Nephron (organoid): ENCODE measurements at regions not wholly inside any gene's neighbourhood (a gene's known extent, or its start where the extent isn't known, plus 50 kb on each side); places are given as distances from the start of the nearest gene placed in this dataset.

ENCODE experiments used
- H3K27ac Mint-ChIP-seq, 3 experiments: 2 replicates each; pipeline ENCODE4 v1.8.0; 2020; ENCODE audit warnings: mixed read lengths in 3 of 3, mild to moderate bottlenecking in 2 of 3, moderate library complexity in 1 of 3
- H3K27me3 Mint-ChIP-seq: 2 replicates; pipeline ENCODE4 v1.8.0; 2021; ENCODE audit warnings: low read depth, mild to moderate bottlenecking, moderate library complexity, mixed read lengths
- H3K36me3 Mint-ChIP-seq: 2 replicates; pipeline ENCODE4 v1.8.0; 2020; ENCODE audit warnings: low read depth, mixed read lengths
- H3K4me1 Mint-ChIP-seq: 2 replicates; pipeline ENCODE4 v1.8.0; 2020; ENCODE audit warnings: mixed read lengths
- H3K4me3 Mint-ChIP-seq, 3 experiments: 2 replicates each; pipeline ENCODE4 v1.8.0; 2020; ENCODE audit warnings: mild to moderate bottlenecking in 3 of 3, mixed read lengths in 3 of 3, moderate library complexity in 2 of 3
- H3K9me3 Mint-ChIP-seq: 2 replicates; pipeline ENCODE4 v1.8.0; 2020; ENCODE audit warnings: mixed read lengths
- CTCF ChIP-seq, 3 experiments: fragments of 200-600 bp; sonication (generic); IDR thresholded peaks; one replicate each; pipeline ENCODE4 v1.5.0; 2021; ENCODE audit warnings: antibody characterized with exemption in 3 of 3; ENCODE audit not compliant: unreplicated experiment in 3 of 3

- Mint-ChIP-seq H3K36me3 (no peaks in the 10 kb centered on the region), H3K27ac (no peak overlapping the region), H3K27me3 (peaks cover 4% of the 10 kb centered on the region), H3K4me1 (peaks cover 11% of the 10 kb centered on the region), H3K4me3 (no peak overlapping the region), H3K9me3 (peaks cover 20% of the 10 kb centered on the region)
- TF ChIP-seq CTCF (IDR thresholded peaks at IDR 0.05; ENCODE audit: unreplicated experiment in 3 of 3) = no peak
Measured at GRCh38 chr10:60654813-60655464, 123.3 kb upstream of the CDK1 start.

- Mint-ChIP-seq H3K36me3 (no peaks in the 10 kb centered on the region), H3K9me3 (peaks cover 8% of the 10 kb centered on the region), H3K4me1 (peaks cover 14% of the 10 kb centered on the region), H3K4me3 (no peak overlapping the region), H3K27me3 (peaks cover 4% of the 10 kb centered on the region), H3K27ac (no peak overlapping the region)
- no peak for TF ChIP-seq CTCF (IDR thresholded peaks at IDR 0.05; ENCODE audit: unreplicated experiment in 3 of 3)
Measured at GRCh38 chr10:60652628-60653027, 125.7 kb upstream of the CDK1 start.

GRCh38 chr10:60650378-60650800 lies 127.9 kb upstream of the CDK1 start:
- H3K36me3 Mint-ChIP-seq = no peaks in the 10 kb centered on the region
- peaks cover 14% of the 10 kb centered on the region for H3K4me1 Mint-ChIP-seq
- H3K27ac Mint-ChIP-seq = no peak overlapping the region
- H3K27me3 Mint-ChIP-seq = peaks cover 4% of the 10 kb centered on the region
- TF ChIP-seq CTCF (IDR thresholded peaks at IDR 0.05; ENCODE audit: unreplicated experiment in 3 of 3) = no peak
- no peaks in the 10 kb centered on the region for H3K9me3 Mint-ChIP-seq
- no peak overlapping the region for H3K4me3 Mint-ChIP-seq

GRCh38 chr10:60649485-60650377 lies 128.5 kb upstream of the CDK1 start:
- no peaks in the 10 kb centered on the region for H3K9me3 Mint-ChIP-seq
- TF ChIP-seq CTCF (IDR thresholded peaks at IDR 0.05; ENCODE audit: unreplicated experiment in 3 of 3) = no peak
- H3K4me3 Mint-ChIP-seq = no peak overlapping the region
- H3K36me3 Mint-ChIP-seq = no peaks in the 10 kb centered on the region
- peaks cover 14% of the 10 kb centered on the region for H3K4me1 Mint-ChIP-seq
- no peak overlapping the region for H3K27ac Mint-ChIP-seq
- H3K27me3 Mint-ChIP-seq = peaks cover 4% of the 10 kb centered on the region

GRCh38 chr10:60648761-60649160 lies 129.5 kb upstream of the CDK1 start:
- Mint-ChIP-seq H3K36me3 (no peaks in the 10 kb centered on the region), H3K27me3 (peaks cover 4% of the 10 kb centered on the region), H3K27ac (peak overlapping the region in 1 of 3 experiments; percentile 13), H3K4me1 (peaks cover 14% of the 10 kb centered on the region), H3K4me3 (no peak overlapping the region), H3K9me3 (no peaks in the 10 kb centered on the region)
- no peak for TF ChIP-seq CTCF (IDR thresholded peaks at IDR 0.05; ENCODE audit: unreplicated experiment in 3 of 3)
